Peyer's patch (tissue), 4 donors: ENCODE measurements at regions not wholly inside any gene's neighbourhood (a gene's known extent, or its start where the extent isn't known, plus 50 kb on each side); places are given as distances from the start of the nearest gene placed in this dataset.

Source experiments
- DNase-seq, 3 donors: peaks; one replicate each; pipeline ENCODE4 v3.0.0-alpha.2; 2017 to 2019
- H3K27ac ChIP-seq, 4 donors: fragments of 200-600 bp; sonication (generic); one replicate each; pipeline ENCODE4 v1.5.1; 2016 to 2019
- H3K27me3 ChIP-seq, 2 donors: fragments of 200-600 bp; sonication (generic); one replicate each; pipeline ENCODE4 v1.5.1; 2019
- H3K36me3 ChIP-seq, 3 donors: fragments of 200-600 bp; sonication (generic); one replicate each; pipeline ENCODE4 v1.5.1; 2016 to 2019
- H3K4me1 ChIP-seq, 4 donors: fragments of 200-600 bp; sonication (generic); one replicate each; pipeline ENCODE4 v1.5.1; 2016 to 2019
- H3K4me3 ChIP-seq, 4 donors: fragments of 200-600 bp; sonication (generic); 1 replicate in 3 of 4; 2 replicates in 1 of 4; pipeline ENCODE4 v1.5.1; 2016 to 2019; ENCODE audit warnings: mild to moderate bottlenecking in 1 of 4
- H3K9me3 ChIP-seq, 4 donors: fragments of 200-600 bp; sonication (generic); one replicate each; pipeline ENCODE4 v1.5.1; 2016 to 2019; ENCODE audit warnings: mild to moderate bottlenecking in 1 of 4
- CTCF ChIP-seq, 6 experiments: fragments of 450-650 bp in 4 of 6; fragments of 200-600 bp in 2 of 6; sonication (generic) in 1 of 6; IDR thresholded peaks; one replicate each; pipeline ENCODE4 v1.5.1; 2017 to 2019; ENCODE audit warnings: antibody characterized with exemption in 6 of 6, mild to moderate bottlenecking in 3 of 6, moderate library complexity in 1 of 6
- POLR2A ChIP-seq, 2 donors: fragments of 450-650 bp; IDR thresholded peaks; one replicate each; pipeline ENCODE4 v1.5.1; 2017; ENCODE audit warnings: antibody characterized with exemption in 2 of 2, mild to moderate bottlenecking in 2 of 2, moderate library complexity in 2 of 2

- DNase-seq: no peak
- no peaks in the 10 kb centered on the region for H3K36me3 ChIP-seq
- H3K4me3 ChIP-seq: no peak overlapping the region
- TF ChIP-seq CTCF (IDR thresholded peaks at IDR 0.05) (no peak), POLR2A (IDR thresholded peaks at IDR 0.05) (no peak)
- H3K27me3 ChIP-seq: no peaks in the 10 kb centered on the region
- no peak overlapping the region for H3K27ac ChIP-seq
- no peaks in the 10 kb centered on the region for H3K4me1 ChIP-seq
- no peaks in the 10 kb centered on the region for H3K9me3 ChIP-seq
Measured at GRCh38 chr1:68331117-68331865, 99.0 kb upstream of the WLS start.

GRCh38 chr1:68330391-68330790 lies 98.1 kb upstream of the WLS start:
- Histone ChIP-seq H3K27ac (no peak overlapping the region), H3K27me3 (no peaks in the 10 kb centered on the region), H3K36me3 (no peaks in the 10 kb centered on the region), H3K4me3 (no peak overlapping the region), H3K4me1 (no peaks in the 10 kb centered on the region), H3K9me3 (no peaks in the 10 kb centered on the region)
- DNase-seq: no peak
- no peak for TF ChIP-seq POLR2A (IDR thresholded peaks at IDR 0.05)
- no peak for TF ChIP-seq CTCF (IDR thresholded peaks at IDR 0.05)

GRCh38 chr1:68329096-68329835 lies 96.9 kb upstream of the WLS start:
- H3K27me3 ChIP-seq: no peaks in the 10 kb centered on the region
- no peak overlapping the region for H3K27ac ChIP-seq
- TF ChIP-seq CTCF (IDR thresholded peaks at IDR 0.05) (no peak), POLR2A (IDR thresholded peaks at IDR 0.05) (no peak)
- H3K4me3 ChIP-seq: no peak overlapping the region
- H3K4me1 ChIP-seq: no peaks in the 10 kb centered on the region
- no peaks in the 10 kb centered on the region for H3K36me3 ChIP-seq
- no peak for DNase-seq
- no peaks in the 10 kb centered on the region for H3K9me3 ChIP-seq

- Histone ChIP-seq H3K27me3 (no peaks in the 10 kb centered on the region), H3K27ac (no peak overlapping the region), H3K4me3 (no peak overlapping the region), H3K36me3 (no peaks in the 10 kb centered on the region), H3K4me1 (no peaks in the 10 kb centered on the region), H3K9me3 (no peaks in the 10 kb centered on the region)
- TF ChIP-seq CTCF (IDR thresholded peaks at IDR 0.05): no peak
- no peak for TF ChIP-seq POLR2A (IDR thresholded peaks at IDR 0.05)
- no peak for DNase-seq
Measured at GRCh38 chr1:68328490-68328889, 96.2 kb upstream of the WLS start.

GRCh38 chr1:68327414-68327813 lies 95.1 kb upstream of the WLS start:
- TF ChIP-seq POLR2A (IDR thresholded peaks at IDR 0.05) (no peak), CTCF (IDR thresholded peaks at IDR 0.05) (no peak)
- no peak for DNase-seq
- Histone ChIP-seq H3K4me1 (peaks cover 0 to 4% (median 0%) of the 10 kb centered on the region in 4 donors), H3K27ac (no peak overlapping the region), H3K9me3 (no peaks in the 10 kb centered on the region), H3K27me3 (no peaks in the 10 kb centered on the region), H3K36me3 (no peaks in the 10 kb centered on the region), H3K4me3 (no peak overlapping the region)
